Trophoblast cell (in vitro differentiated cells and primary cell): ENCODE measurements at regions not wholly inside any gene's neighbourhood (a gene's known extent, or its start where the extent isn't known, plus 50 kb on each side); places are given as distances from the start of the nearest gene placed in this dataset.

ENCODE experiments used
- DNase-seq, 2 donors: peaks; one replicate each; pipeline ENCODE4 v3.0.0-alpha.2; 2016
- H2AFZ ChIP-seq: 2 replicates; pipeline ENCODE4 v1.6.1; 2013; ENCODE audit warnings: low read length, moderate library complexity, mild to moderate bottlenecking; ENCODE audit not compliant: insufficient read depth, poor library complexity
- H2AK5ac ChIP-seq: 2 replicates; pipeline ENCODE4 v1.6.1; 2013; ENCODE audit warnings: mild to moderate bottlenecking, low read length
- H2BK120ac ChIP-seq: 2 replicates; pipeline ENCODE4 v1.6.1; 2013; ENCODE audit warnings: low read length, mild to moderate bottlenecking, moderate library complexity; ENCODE audit not compliant: insufficient read depth, poor library complexity
- H2BK12ac ChIP-seq: 2 replicates; pipeline ENCODE4 v1.6.1; 2013; ENCODE audit warnings: mild to moderate bottlenecking, low read length, moderate library complexity
- H2BK5ac ChIP-seq: 2 replicates; pipeline ENCODE4 v1.6.1; 2013; ENCODE audit warnings: low read length, low read depth, moderate library complexity, mild to moderate bottlenecking; ENCODE audit not compliant: poor library complexity
- H3K14ac ChIP-seq: 2 replicates; pipeline ENCODE4 v1.6.1; 2013; ENCODE audit warnings: mild to moderate bottlenecking, low read length
- H3K18ac ChIP-seq: 2 replicates; pipeline ENCODE4 v1.6.1; 2013; ENCODE audit warnings: mild to moderate bottlenecking, low read length
- H3K23ac ChIP-seq: 2 replicates; pipeline ENCODE4 v1.6.1; 2013; ENCODE audit warnings: low read length
- H3K27ac ChIP-seq: 2 replicates; pipeline ENCODE4 v1.5.1; 2013; ENCODE audit warnings: low read depth, mild to moderate bottlenecking, inconsistent platforms, low read length, moderate library complexity
- H3K27me3 ChIP-seq: 2 replicates; pipeline ENCODE4 v1.6.1; 2013; ENCODE audit warnings: inconsistent platforms, mild to moderate bottlenecking, low read length, moderate library complexity; ENCODE audit not compliant: insufficient read depth
- H3K36me3 ChIP-seq, 2 experiments: 1 replicate in 1 of 2; 2 replicates in 1 of 2; pipeline ENCODE4 v1.6.1; 2013; ENCODE audit warnings: low read length in 2 of 2, mild to moderate bottlenecking in 2 of 2, moderate library complexity in 1 of 2; ENCODE audit not compliant: insufficient read depth in 2 of 2, control insufficient read depth in 1 of 2
- H3K4ac ChIP-seq: 2 replicates; pipeline ENCODE4 v1.6.1; 2013; ENCODE audit warnings: low read depth, mild to moderate bottlenecking, low read length, moderate library complexity
- H3K4me1 ChIP-seq, 2 experiments: 1 replicate in 1 of 2; 2 replicates in 1 of 2; pipeline ENCODE4 v1.6.1; 2013; ENCODE audit warnings: low read length in 2 of 2, mild to moderate bottlenecking in 2 of 2, moderate library complexity in 1 of 2; ENCODE audit not compliant: insufficient read depth in 2 of 2, control insufficient read depth in 1 of 2
- H3K4me2 ChIP-seq: 2 replicates; pipeline ENCODE4 v1.6.1; 2013; ENCODE audit warnings: inconsistent platforms, mild to moderate bottlenecking, low read length, moderate library complexity
- H3K4me3 ChIP-seq: 2 replicates; pipeline ENCODE4 v1.5.1; 2013; ENCODE audit warnings: mild to moderate bottlenecking, low read depth, low read length, inconsistent platforms
- H3K79me1 ChIP-seq: one replicate; pipeline ENCODE4 v1.6.1; 2013; ENCODE audit warnings: low read length
- H3K79me2 ChIP-seq: 2 replicates; pipeline ENCODE4 v1.6.1; 2013; ENCODE audit warnings: low read length, mild to moderate bottlenecking; ENCODE audit not compliant: control insufficient read depth, insufficient read depth, poor library complexity
- H3K9ac ChIP-seq: 2 replicates; pipeline ENCODE4 v1.6.1; 2013; ENCODE audit warnings: mild to moderate bottlenecking, low read length
- H3K9me3 ChIP-seq: 2 replicates; pipeline ENCODE4 v1.6.1; 2013; ENCODE audit warnings: low read depth, mild to moderate bottlenecking, control low read depth, inconsistent platforms, low read length; ENCODE audit not compliant: insufficient read depth
- H4K12ac ChIP-seq: 2 replicates; pipeline ENCODE4 v1.6.1; 2013; ENCODE audit warnings: low read depth, mild to moderate bottlenecking, low read length, moderate library complexity
- H4K8ac ChIP-seq: 2 replicates; pipeline ENCODE4 v1.6.1; 2013; ENCODE audit warnings: low read depth, mild to moderate bottlenecking, low read length, moderate library complexity
- H4K91ac ChIP-seq: one replicate; pipeline ENCODE4 v1.6.1; 2013; ENCODE audit warnings: low read depth, mild to moderate bottlenecking, low read length, moderate library complexity
- WGBS: extraction: QIAGEN DNeasy Blood & Tissue Kit; methylation state at CpG from one replicate; pipeline ENCODE4 v1.1.7; 2013; ENCODE audit warnings: missing lambda C conversion rate; ENCODE audit not compliant: insufficient read length, insufficient coverage; ENCODE audit errors: extremely low coverage; 5-methylcytosine and 5-hydroxymethylcytosine counted together

DNA sequence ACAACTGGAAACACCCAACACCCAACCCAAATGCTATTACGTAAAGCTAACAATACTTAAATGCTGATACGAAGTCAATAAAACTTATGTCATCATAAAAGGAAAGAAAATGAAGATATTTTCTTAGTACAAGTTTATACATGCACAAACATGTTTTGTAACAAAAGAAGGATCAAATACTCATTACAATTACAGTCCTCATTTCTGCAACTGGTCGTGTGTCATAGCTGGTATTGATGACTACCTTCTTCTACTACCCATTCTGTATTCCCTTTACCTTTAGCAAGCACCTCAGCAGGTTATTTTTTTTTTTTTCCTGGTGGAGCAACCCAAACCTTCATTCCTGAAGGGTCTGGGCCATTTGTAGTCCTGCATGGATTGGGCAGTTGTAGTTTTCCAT, 1298.5 kb downstream of the SUCLG1 start:
- Histone ChIP-seq H3K23ac (no peak overlapping the region), H2BK12ac (no peak overlapping the region)
- no CpG with 5 or more reads among the region's 3 CpGs for WGBS

DNA sequence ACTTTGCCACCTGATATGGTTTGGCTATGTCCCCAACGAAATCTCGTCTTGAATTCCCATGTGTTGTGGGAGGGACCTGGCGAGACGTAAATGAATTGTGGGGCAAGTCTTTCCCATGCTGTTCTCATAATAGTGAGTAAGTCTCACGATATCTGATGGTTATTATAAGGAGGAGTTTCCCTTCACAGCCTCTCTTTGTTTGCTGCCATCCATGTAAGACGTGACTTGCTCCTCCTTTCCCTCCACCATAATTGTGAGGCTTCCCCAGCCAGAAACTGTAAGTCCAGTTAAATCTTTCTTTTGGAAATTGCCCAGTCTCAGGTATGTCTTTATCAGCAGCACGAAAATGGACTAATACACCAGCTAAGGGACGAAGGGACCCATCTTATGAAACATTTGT, 1303.3 kb downstream of the SUCLG1 start:
- no peak overlapping the region for H2BK120ac ChIP-seq
- H3K27ac ChIP-seq: no peak overlapping the region
- H2BK5ac ChIP-seq: no peak overlapping the region
- no CpG with 5 or more reads among the region's 8 CpGs for WGBS
- H3K4ac ChIP-seq: no peak overlapping the region
- H3K79me2 ChIP-seq: no peaks in the 10 kb centered on the region
- no peaks in the 10 kb centered on the region for H3K79me1 ChIP-seq
- no peak overlapping the region for H3K14ac ChIP-seq
- H4K91ac ChIP-seq: no peak overlapping the region
- H3K36me3 ChIP-seq: no peaks in the 10 kb centered on the region
- H3K4me3 ChIP-seq: no peak overlapping the region
- H2AK5ac ChIP-seq: no peak overlapping the region
- H3K27me3 ChIP-seq: no peaks in the 10 kb centered on the region
- H3K9me3 ChIP-seq: no peaks in the 10 kb centered on the region
- H3K9ac ChIP-seq: no peak overlapping the region
- no peak overlapping the region for H3K18ac ChIP-seq
- H3K23ac ChIP-seq: no peak overlapping the region
- H3K4me2 ChIP-seq: no peak overlapping the region
- H2AFZ ChIP-seq: no peak overlapping the region
- H4K8ac ChIP-seq: no peak overlapping the region
- no peaks in the 10 kb centered on the region for H3K4me1 ChIP-seq
- no peak overlapping the region for H4K12ac ChIP-seq
- no peak for DNase-seq
- no peak overlapping the region for H2BK12ac ChIP-seq

More for the DNA sequence above, 1298.5 kb downstream of the SUCLG1 start:
- Histone ChIP-seq H3K4ac (no peak overlapping the region), H2AFZ (no peak overlapping the region), H3K36me3 (no peaks in the 10 kb centered on the region), H3K27ac (no peak overlapping the region), H4K91ac (no peak overlapping the region), H3K4me3 (no peak overlapping the region), H3K18ac (no peak overlapping the region), H3K9me3 (no peaks in the 10 kb centered on the region), H3K27me3 (no peaks in the 10 kb centered on the region), H4K12ac (no peak overlapping the region), H3K79me2 (no peaks in the 10 kb centered on the region), H2AK5ac (no peak overlapping the region), H2BK120ac (no peak overlapping the region), H3K9ac (no peak overlapping the region), H3K4me1 (no peaks in the 10 kb centered on the region), H3K14ac (no peak overlapping the region), H3K4me2 (no peak overlapping the region), H4K8ac (no peak overlapping the region), H2BK5ac (no peak overlapping the region), H3K79me1 (no peaks in the 10 kb centered on the region)
- no peak for DNase-seq

DNA sequence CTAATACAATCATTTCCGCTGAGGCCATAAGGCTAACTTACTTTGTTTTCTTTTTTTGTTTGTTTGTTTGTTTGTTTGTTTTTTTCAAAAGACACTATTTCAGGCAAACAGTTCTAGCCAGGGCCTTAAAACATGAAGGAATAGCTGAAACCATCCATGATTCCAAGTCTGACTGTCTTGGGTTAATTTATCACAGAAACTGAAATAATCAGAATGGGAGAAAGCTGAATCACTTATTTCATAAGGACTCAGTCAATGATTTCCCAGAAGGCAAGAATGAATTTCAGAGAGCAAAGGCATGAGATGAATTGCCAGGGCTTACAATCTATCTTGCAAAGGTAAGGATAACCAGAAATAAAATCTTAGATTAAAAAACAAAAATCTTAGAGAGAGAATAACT, 1315.1 kb downstream of the SUCLG1 start:
- Histone ChIP-seq H4K91ac (no peak overlapping the region), H3K9ac (no peak overlapping the region), H4K8ac (no peak overlapping the region), H3K14ac (no peak overlapping the region), H2BK12ac (no peak overlapping the region), H3K79me1 (no peaks in the 10 kb centered on the region), H3K36me3 (no peaks in the 10 kb centered on the region), H4K12ac (no peak overlapping the region), H3K4me1 (no peaks in the 10 kb centered on the region), H3K4me3 (no peak overlapping the region), H3K27ac (no peak overlapping the region), H2BK120ac (no peak overlapping the region), H3K79me2 (no peaks in the 10 kb centered on the region), H3K4me2 (no peak overlapping the region), H2AFZ (no peak overlapping the region), H2BK5ac (no peak overlapping the region), H3K4ac (no peak overlapping the region), H3K23ac (no peak overlapping the region), H2AK5ac (no peak overlapping the region), H3K9me3 (no peaks in the 10 kb centered on the region), H3K27me3 (no peaks in the 10 kb centered on the region), H3K18ac (no peak overlapping the region)
- WGBS: no CpG with 5 or more reads among the region's 1 CpG
- DNase-seq: no peak

GRCh38 chr2:83142934-83143333, 1316.1 kb downstream of the SUCLG1 start:
- Histone ChIP-seq H3K4me3 (no peak overlapping the region), H2AFZ (no peak overlapping the region), H3K79me2 (no peaks in the 10 kb centered on the region), H3K18ac (no peak overlapping the region), H3K14ac (no peak overlapping the region), H2AK5ac (no peak overlapping the region), H4K8ac (no peak overlapping the region), H3K4ac (no peak overlapping the region), H3K27me3 (no peaks in the 10 kb centered on the region), H3K27ac (no peak overlapping the region), H3K23ac (no peak overlapping the region), H4K12ac (no peak overlapping the region), H3K9me3 (no peaks in the 10 kb centered on the region), H3K36me3 (no peaks in the 10 kb centered on the region), H2BK12ac (no peak overlapping the region), H3K9ac (no peak overlapping the region), H3K4me2 (no peak overlapping the region), H4K91ac (no peak overlapping the region), H2BK5ac (no peak overlapping the region), H2BK120ac (no peak overlapping the region), H3K79me1 (no peaks in the 10 kb centered on the region), H3K4me1 (no peaks in the 10 kb centered on the region)
- no peak for DNase-seq
